Activated B cell treated with CpG ODN at 0.5 μM for 24 hours (primary cell): ENCODE measurements at regions not wholly inside any gene's neighbourhood (a gene's known extent, or its start where the extent isn't known, plus 50 kb on each side); places are given as distances from the start of the nearest gene placed in this dataset.

ENCODE experiments used
- ATAC-seq: fragments of 200-7000 bp; cut with Tn5 transposase; one replicate; pipeline ENCODE4 v1.10.0; 2021; ENCODE audit warnings: low read depth, mild to moderate bottlenecking, moderate library complexity
- CTCF ChIA-PET: fragments of 350-600 bp; sonication (Branson Sonifier 250); formaldehyde crosslinking; loops from one replicate; lab custom pipeline; 2021; ENCODE audit warnings: antibody characterized with exemption; lab: Charles Lee
- POLR2A ChIA-PET: fragments of 350-600 bp; sonication (Branson Sonifier 250); formaldehyde crosslinking; loops from one replicate; lab custom pipeline; 2021; ENCODE audit warnings: antibody characterized with exemption; lab: Charles Lee
- DNase-seq: peaks from one replicate; pipeline ENCODE4 v3.0.0; 2022
- H3K27ac Mint-ChIP-seq: one replicate; pipeline ENCODE4 v1.8.0; 2020; ENCODE audit warnings: mixed read lengths
- H3K27me3 Mint-ChIP-seq: one replicate; pipeline ENCODE4 v1.8.0; 2021; ENCODE audit warnings: mixed read lengths
- H3K36me3 Mint-ChIP-seq: one replicate; pipeline ENCODE4 v1.8.0; 2021; ENCODE audit warnings: low read depth, mixed read lengths
- H3K4me1 Mint-ChIP-seq: one replicate; pipeline ENCODE4 v1.8.0; 2021; ENCODE audit warnings: mixed read lengths
- H3K4me3 Mint-ChIP-seq: one replicate; pipeline ENCODE4 v1.8.0; 2020; ENCODE audit warnings: mild to moderate bottlenecking, mixed read lengths
- H3K9me3 Mint-ChIP-seq: one replicate; pipeline ENCODE4 v1.8.0; 2020; ENCODE audit warnings: mixed read lengths
- CTCF ChIP-seq: fragments of 200-600 bp; IDR thresholded peaks from one replicate; pipeline ENCODE4 v1.8.0; 2022; ENCODE audit warnings: antibody characterized with exemption, mild to moderate bottlenecking
- intact Hi-C: fragments of 100-400 bp; cut with micrococcal nuclease; formaldehyde crosslinking; loops from one replicate; pipeline ENCODE4 v1.15.1; 2024

GRCh38 chr2:103145739-103146138, 383.9 kb downstream of the TMEM182 start:
- DNase-seq (no peak), ATAC-seq (no peak)
- ChIA-PET POLR2A (no interaction called here), CTCF (no interaction called here)
- H3K27ac Mint-ChIP-seq = no peak overlapping the region
- H3K9me3 Mint-ChIP-seq = peaks cover 2% of the 10 kb centered on the region
- no peak overlapping the region for H3K4me3 Mint-ChIP-seq
- intact Hi-C loops = no loop called here
- H3K4me1 Mint-ChIP-seq = no peaks in the 10 kb centered on the region
- H3K36me3 Mint-ChIP-seq = no peaks in the 10 kb centered on the region
- no peak for TF ChIP-seq CTCF
- no peaks in the 10 kb centered on the region for H3K27me3 Mint-ChIP-seq

GRCh38 chr2:103151046-103151445, 389.2 kb downstream of the TMEM182 start:
- Mint-ChIP-seq H3K4me3 (no peak overlapping the region), H3K9me3 (no peaks in the 10 kb centered on the region), H3K27ac (no peak overlapping the region), H3K4me1 (no peaks in the 10 kb centered on the region), H3K36me3 (no peaks in the 10 kb centered on the region), H3K27me3 (no peaks in the 10 kb centered on the region)
- POLR2A ChIA-PET = no interaction called here
- DNase-seq (no peak), ATAC-seq (no peak)
- CTCF ChIA-PET = no interaction called here
- no peak for TF ChIP-seq CTCF
- intact Hi-C loops = no loop called here

GRCh38 chr2:103152556-103152955, 390.7 kb downstream of the TMEM182 start:
- Mint-ChIP-seq H3K4me3 (no peak overlapping the region), H3K27me3 (no peaks in the 10 kb centered on the region), H3K4me1 (no peaks in the 10 kb centered on the region), H3K9me3 (no peaks in the 10 kb centered on the region), H3K36me3 (no peaks in the 10 kb centered on the region), H3K27ac (no peak overlapping the region)
- no peak for DNase-seq
- ChIA-PET POLR2A (no interaction called here), CTCF (no interaction called here)
- intact Hi-C loops = no loop called here
- ATAC-seq = no peak
- TF ChIP-seq CTCF = no peak

GRCh38 chr2:103153580-103154284, 391.9 kb downstream of the TMEM182 start:
- H3K4me3 Mint-ChIP-seq = no peak overlapping the region
- no peaks in the 10 kb centered on the region for H3K27me3 Mint-ChIP-seq
- ChIA-PET CTCF (no interaction called here), POLR2A (no interaction called here)
- no peak for TF ChIP-seq CTCF
- ATAC-seq = no peak
- H3K9me3 Mint-ChIP-seq = no peaks in the 10 kb centered on the region
- H3K4me1 Mint-ChIP-seq = no peaks in the 10 kb centered on the region
- no peaks in the 10 kb centered on the region for H3K36me3 Mint-ChIP-seq
- no peak for DNase-seq
- intact Hi-C loops = no loop called here
- H3K27ac Mint-ChIP-seq = no peak overlapping the region

GRCh38 chr2:103155308-103155707, 393.5 kb downstream of the TMEM182 start:
- intact Hi-C loops = no loop called here
- POLR2A ChIA-PET = no interaction called here

More at GRCh38 chr2:103155308-103155707, 393.5 kb downstream of the TMEM182 start:
- TF ChIP-seq CTCF = no peak
- H3K9me3 Mint-ChIP-seq = no peaks in the 10 kb centered on the region
- no peak overlapping the region for H3K27ac Mint-ChIP-seq
- H3K36me3 Mint-ChIP-seq = no peaks in the 10 kb centered on the region
- no peak for ATAC-seq
- H3K4me3 Mint-ChIP-seq = no peak overlapping the region
- CTCF ChIA-PET = no interaction called here
- no peaks in the 10 kb centered on the region for H3K27me3 Mint-ChIP-seq
- no peak for DNase-seq
- H3K4me1 Mint-ChIP-seq = no peaks in the 10 kb centered on the region
